GM19239 (cell line): ENCODE measurements at regions not wholly inside any gene's neighbourhood (a gene's known extent, or its start where the extent isn't known, plus 50 kb on each side); places are given as distances from the start of the nearest gene placed in this dataset.

Source experiments
- DNase-seq: peaks from one replicate; pipeline ENCODE4 v3.0.0; 2011; ENCODE audit warnings: low spot score; ENCODE audit not compliant: insufficient read length
- FAIRE-seq: peaks from 2 replicates; lab custom pipeline; 2011; peaks lifted over from hg19 to GRCh38; lab: Jason Lieb, UNC

DNA sequence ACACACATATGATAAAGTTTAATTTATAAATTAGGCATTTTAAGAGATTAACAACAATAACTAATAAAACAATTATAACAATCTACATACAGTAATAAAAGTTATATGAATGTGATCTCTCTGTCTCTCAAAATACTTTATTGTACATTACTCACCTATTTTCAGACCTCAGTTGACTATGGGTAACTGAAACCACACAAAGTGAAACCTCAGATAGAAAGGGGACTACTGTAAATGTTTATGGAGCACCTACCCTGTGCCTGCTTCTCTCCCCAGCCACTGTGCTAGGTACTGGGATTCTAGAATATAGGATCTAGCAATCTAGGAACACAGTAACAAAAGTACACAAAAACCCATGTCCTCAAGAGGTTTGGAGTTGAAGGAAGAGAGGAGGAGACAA, 63.4 kb upstream of the BTN3A2 start:
- peak; percentile 75 for FAIRE-seq
- no peak for DNase-seq

DNA sequence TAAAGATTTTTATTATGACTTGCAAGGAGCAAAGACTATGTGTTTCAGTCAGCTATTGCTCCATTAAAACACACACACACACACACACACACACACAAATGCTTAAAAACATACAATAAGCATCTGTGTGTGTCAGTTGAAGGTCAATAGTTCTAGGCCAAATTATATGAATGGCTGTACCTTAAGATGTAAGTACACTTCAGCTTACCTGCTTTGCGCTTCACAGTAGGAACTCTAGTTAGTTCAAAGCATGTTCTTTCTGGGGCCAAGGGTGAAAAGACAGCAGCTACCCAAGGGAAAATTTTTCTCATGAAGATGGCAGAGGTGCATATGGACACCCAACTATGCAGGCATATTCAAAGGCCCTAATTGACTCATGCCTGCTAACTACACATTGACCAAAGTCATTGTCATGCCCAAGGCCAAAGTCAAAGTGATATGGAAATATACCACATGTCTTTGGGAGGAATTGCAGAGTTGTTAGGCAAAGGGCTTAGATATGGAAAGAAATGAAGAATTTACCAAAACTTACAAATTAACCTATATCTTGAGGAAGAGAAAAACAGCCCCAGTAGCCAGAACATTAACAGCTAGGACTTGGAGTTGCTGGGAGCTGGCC, 61.9 kb upstream of the BTN3A2 start:
- DNase-seq: no peak
- FAIRE-seq: no peak

DNA sequence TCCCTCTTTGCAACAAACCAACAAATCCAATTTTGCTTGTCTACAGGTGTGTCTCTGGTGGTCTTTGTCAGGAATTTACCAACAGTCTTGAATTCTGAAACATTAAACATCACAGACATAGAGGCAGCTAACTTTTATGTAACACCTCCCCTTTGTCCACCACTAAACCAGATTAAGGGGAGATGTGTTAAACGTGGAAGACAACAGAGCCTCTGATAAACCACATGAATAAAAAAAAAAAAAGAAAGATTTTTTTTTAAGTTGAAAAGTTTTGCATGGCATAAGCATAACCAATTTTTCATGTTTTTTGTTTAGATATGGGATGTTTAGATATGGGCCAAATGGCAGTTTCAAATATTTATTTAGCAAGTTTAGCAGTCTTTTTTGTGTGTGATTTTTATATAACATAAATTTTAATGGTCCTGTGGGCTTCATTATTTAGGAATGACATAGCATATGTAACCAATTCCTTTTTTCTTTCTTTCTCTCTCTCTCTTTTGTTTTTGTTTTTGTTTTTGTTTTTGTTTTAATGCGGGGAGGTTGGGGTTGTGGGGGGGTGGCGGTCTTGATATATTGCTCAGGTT, 60.7 kb upstream of the BTN3A2 start:
- DNase-seq: no peak

DNA sequence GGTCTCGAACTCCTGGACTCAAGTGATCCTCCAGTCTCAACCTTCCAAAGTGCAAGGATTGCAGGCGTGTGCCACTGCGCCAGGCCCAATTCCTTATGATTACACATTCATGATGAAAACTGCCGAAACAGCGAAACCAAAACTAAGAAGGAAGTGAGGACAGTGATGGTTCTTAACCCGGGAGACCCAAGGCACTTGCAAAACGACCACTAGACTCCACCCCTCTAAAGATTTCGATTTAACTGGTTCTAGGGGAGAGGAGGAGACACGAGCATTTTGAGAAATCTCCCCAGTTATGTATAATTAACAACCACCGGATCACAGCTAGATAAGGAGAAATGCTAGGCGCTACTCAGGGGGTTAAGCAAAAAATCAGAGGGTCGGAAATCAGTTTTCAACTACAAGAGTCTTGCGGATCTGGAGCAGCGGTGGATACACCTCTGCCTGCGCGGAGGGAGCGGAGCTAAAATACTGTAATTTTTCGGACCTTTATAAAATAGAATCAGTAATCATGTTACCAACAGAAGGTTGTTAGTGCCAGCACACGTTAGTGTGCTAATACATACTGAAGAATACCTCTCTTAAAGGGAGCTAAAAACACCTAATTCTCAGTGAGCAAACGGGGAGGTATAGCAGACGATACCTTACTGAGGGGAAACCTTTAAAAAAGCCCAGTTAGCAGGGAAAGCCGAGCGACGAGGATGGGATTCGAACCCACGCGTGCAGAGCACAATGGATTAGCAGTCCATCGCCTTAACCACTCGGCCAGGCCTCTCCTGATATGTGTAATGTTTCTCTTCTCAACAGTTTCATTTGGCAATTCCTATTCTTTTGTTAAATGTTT, 60.0 kb upstream of the BTN3A2 start:
- no peak for DNase-seq
- peak; percentile 92 for FAIRE-seq

More for the DNA sequence above, 60.7 kb upstream of the BTN3A2 start:
- no peak for FAIRE-seq

DNA sequence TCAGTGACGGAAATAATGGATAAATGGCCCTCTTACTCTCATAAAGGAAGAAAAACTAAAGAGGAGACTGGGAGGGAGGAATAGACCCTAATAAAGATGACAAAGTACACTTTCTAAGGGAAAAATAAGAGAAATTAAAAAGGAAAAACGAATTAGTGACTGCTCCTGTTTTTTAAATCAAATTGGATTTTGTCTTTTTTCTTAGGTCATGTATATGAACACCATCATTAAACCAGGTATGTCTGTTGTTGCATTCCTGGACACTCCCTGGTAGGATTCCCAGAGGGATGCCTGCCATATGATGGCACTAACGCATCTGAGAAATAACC, 59.4 kb upstream of the BTN3A2 start:
- FAIRE-seq (no peak), DNase-seq (no peak)

DNA sequence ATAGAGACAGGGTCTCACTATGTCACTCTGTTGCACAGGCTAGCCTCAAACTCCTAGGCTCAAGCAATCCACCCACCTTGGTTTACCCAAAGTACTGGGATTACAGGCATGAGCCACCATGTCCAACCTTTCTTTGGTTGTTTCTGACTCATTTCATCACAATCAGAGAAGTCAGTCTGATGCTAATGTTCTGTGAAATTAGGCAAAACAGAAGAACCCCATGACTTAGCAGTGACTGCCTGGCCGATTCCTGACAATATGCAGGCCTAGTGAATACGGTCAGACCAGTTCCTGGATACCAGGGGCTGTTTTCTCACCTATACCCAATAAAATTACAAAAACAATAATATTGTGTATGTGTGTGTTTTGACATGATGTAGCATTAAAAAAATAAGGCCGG, 58.8 kb upstream of the BTN3A2 start:
- DNase-seq (no peak), FAIRE-seq (no peak)

DNA sequence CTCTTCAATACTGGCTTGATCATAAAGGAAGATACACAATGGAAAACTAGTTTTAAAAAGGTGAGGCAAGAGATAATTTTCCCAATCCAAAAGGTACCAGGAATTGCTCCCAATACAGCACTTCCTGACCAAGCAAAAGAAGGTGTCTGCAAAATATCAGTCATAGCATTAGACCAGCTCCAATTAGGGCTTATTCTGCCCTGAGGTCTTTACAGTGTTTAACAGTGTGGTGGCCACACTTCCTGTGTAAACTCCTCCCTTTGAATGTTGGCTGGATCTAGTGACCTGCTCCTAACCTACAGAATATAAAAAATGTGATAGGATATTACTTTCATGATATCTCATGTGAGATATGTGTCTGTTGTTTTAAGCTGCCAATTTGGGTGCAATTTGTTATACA, 57.1 kb upstream of the BTN3A2 start:
- FAIRE-seq (no peak), DNase-seq (no peak)

DNA sequence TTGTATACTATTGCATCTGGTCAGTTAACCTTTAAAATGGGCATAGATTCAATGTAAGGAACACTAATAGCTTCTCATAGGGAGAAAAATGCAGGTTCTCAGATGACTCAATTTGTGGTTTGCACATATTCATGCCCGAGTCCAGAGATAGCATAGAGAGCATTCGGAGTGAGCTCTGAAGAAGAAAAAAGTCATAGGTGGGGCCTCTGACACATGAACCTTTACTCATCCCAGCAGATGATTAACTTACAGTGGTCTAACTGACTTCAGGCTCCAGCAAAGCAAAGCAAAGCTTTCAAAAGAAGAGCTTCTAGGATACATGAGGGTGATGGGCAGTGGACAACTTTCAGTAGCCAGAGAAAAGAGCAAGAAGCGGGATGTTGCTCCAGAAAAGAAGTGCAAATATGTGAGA, 55.3 kb upstream of the BTN3A2 start:
- FAIRE-seq (peak; percentile 94), DNase-seq (no peak)

DNA sequence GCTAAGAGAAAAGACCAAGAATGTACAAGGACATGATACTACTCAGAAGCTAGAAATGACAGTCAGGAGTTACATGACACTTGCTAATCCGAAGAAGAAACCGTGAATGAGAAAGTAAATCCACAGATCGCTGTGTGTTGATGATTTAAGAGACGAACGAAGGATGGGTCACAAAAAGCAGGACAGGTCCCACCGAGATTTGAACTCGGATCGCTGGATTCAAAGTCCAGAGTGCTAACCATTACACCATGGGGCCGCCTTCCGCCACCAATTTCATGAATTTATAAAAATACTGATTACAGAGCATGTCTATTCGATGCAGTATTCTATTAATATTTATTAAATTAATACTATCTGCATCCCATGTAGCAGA, 54.0 kb upstream of the BTN3A2 start:
- DNase-seq: no peak
- FAIRE-seq: peak; percentile 56

DNA sequence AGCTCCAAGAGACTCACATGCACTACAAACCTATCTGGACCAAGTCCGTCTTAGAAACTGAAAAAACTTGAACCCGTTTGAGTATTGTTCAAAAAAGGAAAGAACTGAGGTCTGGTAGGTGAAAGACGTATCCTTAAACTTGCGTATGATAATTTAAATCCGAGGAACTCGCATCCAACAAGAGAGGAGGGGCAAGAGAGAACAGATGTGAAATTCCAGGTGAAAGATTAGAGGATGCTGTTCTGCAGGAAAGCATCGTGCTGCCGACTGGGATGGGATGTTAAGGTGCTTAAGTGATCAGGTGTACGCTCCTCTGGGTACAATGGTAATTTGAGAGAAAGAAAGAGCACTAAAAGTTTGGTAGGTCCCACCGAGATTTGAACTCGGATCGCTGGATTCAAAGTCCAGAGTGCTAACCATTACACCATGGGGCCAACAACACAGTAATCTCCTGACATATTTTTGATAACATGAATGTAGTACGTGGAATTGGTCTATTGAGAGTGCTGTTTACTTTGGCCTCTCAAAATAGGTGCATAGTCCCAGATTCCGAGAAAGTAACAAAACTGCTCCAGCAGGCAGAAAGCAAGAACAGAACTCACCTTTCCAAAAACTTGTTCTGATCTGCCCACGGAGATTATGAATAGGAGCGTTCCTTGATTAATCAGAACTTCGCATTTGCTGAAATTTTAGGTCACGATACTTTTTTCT, 53.5 kb upstream of the BTN3A2 start:
- FAIRE-seq: peak; percentile 88
- no peak for DNase-seq

DNA sequence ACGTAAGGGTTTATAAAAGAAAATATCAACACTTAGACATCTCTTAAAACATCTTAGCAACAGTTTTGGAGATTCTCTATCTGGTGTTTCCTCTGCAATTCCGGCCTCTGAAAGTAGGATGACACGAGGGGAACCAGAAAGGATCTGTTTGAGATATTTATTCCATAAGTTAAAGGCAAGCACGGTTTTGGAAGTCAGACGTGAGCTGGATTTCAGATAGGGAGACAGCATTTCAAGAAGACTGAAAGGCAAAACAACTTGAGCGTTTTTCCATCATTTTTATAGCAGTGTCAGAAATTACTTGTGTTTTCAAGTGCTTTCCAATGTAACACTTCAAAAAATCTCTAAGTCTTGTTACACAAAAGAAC, 52.9 kb upstream of the BTN3A2 start:
- FAIRE-seq (no peak), DNase-seq (no peak)

DNA sequence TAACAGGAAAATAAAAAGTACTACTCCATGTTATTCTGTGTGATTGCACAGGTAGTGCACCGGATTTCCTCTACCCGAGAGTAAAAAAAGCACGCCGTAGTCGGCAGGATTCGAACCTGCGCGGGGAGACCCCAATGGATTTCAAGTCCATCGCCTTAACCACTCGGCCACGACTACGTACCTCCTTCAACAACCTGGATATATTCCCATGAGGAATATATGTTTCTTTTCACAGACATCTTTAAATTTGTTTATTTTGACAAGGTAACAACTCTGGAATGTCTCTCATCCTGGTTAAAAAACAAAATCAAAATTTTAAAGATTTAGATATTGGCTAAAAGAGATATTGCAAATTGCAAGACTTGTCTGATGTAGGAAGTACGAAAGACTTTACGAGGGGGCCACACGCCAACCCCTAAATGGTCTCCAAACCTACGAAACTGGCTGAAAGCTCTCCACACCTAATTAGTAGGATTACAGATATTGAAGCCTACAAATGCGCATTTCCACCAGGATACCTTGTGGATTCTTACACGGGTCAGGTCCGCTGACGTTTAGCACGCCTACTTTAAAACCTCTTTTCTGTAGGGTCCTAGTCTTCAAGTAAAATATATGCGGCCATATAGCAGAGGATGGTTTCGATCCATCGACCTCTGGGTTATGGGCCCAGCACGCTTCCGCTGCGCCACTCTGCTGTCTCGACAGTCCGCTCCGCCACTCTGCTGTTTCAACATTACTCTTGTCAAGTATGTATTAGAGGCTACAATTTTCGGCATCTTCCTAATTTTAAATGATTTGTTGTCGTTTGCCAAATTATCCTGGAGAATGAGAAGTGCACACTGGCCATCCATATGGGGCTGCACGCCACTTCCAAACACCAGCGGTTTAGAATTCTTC, 52.2 kb upstream of the BTN3A2 start:
- no peak for DNase-seq
- FAIRE-seq: peak; percentile 75
